Glutamatergic neuron (in vitro differentiated cells): ENCODE measurements at regions not wholly inside any gene's neighbourhood (a gene's known extent, or its start where the extent isn't known, plus 50 kb on each side); places are given as distances from the start of the nearest gene placed in this dataset.

Experiments
- DNase-seq: peaks from one replicate; pipeline ENCODE4 v3.0.0; 2022
- H3K27ac Mint-ChIP-seq: one replicate; pipeline ENCODE4 v1.8.0; 2020; ENCODE audit warnings: mild to moderate bottlenecking, mixed read lengths, inconsistent platforms; ENCODE audit not compliant: unreplicated experiment
- H3K27me3 Mint-ChIP-seq: one replicate; pipeline ENCODE4 v1.8.0; 2020; ENCODE audit warnings: mild to moderate bottlenecking, moderate library complexity, mixed read lengths, inconsistent platforms; ENCODE audit not compliant: unreplicated experiment
- H3K36me3 Mint-ChIP-seq: one replicate; pipeline ENCODE4 v1.8.0; 2020; ENCODE audit warnings: mild to moderate bottlenecking, mixed read lengths, inconsistent platforms; ENCODE audit not compliant: unreplicated experiment
- H3K4me1 Mint-ChIP-seq: one replicate; pipeline ENCODE4 v1.8.0; 2020; ENCODE audit warnings: mild to moderate bottlenecking, low read depth, mixed read lengths, inconsistent platforms; ENCODE audit not compliant: unreplicated experiment
- H3K4me3 Mint-ChIP-seq: one replicate; pipeline ENCODE4 v1.8.0; 2020; ENCODE audit warnings: mild to moderate bottlenecking, mixed read lengths, inconsistent platforms; ENCODE audit not compliant: unreplicated experiment
- H3K9me3 Mint-ChIP-seq: one replicate; pipeline ENCODE4 v1.8.0; 2020; ENCODE audit warnings: mild to moderate bottlenecking, moderate library complexity, mixed read lengths, inconsistent platforms; ENCODE audit not compliant: unreplicated experiment
- TF ChIP-seq, protein P1 (sequence below): fragments of 200-600 bp; sonication (generic); IDR thresholded peaks from one replicate; pipeline ENCODE4 v1.5.0; 2021; ENCODE audit not compliant: partially characterized antibody, unreplicated experiment

DNA sequence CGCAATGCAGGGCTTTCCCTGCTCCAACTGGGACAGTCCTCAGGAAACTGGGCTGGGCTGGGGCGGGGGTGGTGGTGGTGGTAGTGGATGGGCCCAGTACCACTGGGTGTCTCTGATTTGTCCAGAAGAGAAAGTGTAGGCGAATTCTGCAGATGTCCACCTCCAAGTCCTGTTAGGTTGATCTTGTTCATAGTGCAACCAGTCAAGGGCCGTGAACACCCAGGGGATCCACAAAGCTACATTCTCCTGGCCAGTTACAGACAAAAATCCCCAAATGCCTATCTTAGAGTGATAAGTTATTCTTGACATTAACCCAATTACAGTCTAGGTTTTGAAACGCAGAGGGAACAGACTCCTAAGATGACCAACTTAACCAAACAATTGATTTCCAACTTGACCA, 97.5 kb upstream of the SHB start:
- H3K9me3 Mint-ChIP-seq, result peaks cover 12% of the 10 kb centered on the region

DNA sequence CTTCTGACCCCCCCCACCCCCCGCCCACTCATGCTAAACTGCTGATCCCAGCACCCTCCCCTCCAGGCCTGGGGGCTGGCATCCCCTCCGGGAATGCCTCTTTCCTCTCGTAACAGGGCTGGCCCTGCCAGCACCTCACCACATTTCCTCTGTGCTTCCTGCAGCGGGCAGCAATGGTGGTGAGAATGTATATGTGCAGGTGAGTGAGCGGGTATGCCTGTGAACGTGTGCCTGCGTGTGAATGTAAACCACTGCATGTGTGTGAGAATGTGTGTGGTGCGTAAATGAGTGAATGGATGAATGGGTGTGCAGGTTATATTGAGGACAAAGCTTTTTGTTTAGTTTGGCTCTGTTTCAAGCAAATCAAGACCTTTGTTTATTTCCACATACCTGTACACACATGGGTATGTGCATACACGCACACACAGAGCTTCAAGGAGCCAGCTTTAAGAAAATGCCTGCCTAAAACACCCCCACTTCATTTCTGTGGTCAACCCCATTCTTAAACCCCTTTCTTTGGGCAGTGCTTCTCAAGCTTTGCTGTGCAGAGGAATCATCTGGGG, 95.7 kb upstream of the SHB start:
- H3K4me3 Mint-ChIP-seq, result no peak overlapping the region
- TF ChIP-seq, protein P1, sequence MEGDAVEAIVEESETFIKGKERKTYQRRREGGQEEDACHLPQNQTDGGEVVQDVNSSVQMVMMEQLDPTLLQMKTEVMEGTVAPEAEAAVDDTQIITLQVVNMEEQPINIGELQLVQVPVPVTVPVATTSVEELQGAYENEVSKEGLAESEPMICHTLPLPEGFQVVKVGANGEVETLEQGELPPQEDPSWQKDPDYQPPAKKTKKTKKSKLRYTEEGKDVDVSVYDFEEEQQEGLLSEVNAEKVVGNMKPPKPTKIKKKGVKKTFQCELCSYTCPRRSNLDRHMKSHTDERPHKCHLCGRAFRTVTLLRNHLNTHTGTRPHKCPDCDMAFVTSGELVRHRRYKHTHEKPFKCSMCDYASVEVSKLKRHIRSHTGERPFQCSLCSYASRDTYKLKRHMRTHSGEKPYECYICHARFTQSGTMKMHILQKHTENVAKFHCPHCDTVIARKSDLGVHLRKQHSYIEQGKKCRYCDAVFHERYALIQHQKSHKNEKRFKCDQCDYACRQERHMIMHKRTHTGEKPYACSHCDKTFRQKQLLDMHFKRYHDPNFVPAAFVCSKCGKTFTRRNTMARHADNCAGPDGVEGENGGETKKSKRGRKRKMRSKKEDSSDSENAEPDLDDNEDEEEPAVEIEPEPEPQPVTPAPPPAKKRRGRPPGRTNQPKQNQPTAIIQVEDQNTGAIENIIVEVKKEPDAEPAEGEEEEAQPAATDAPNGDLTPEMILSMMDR, result no peak
- peaks cover 4% of the 10 kb centered on the region for H3K9me3 Mint-ChIP-seq
- no peak for DNase-seq
- peaks cover 4% of the 10 kb centered on the region for H3K36me3 Mint-ChIP-seq
- peaks cover 2% of the 10 kb centered on the region for H3K4me1 Mint-ChIP-seq
- H3K27me3 Mint-ChIP-seq, result peaks cover 7% of the 10 kb centered on the region
- no peak overlapping the region for H3K27ac Mint-ChIP-seq

More for the DNA sequence above, 97.5 kb upstream of the SHB start:
- H3K36me3 Mint-ChIP-seq, result peaks cover 22% of the 10 kb centered on the region
- peaks cover 2% of the 10 kb centered on the region for H3K4me1 Mint-ChIP-seq
- H3K4me3 Mint-ChIP-seq, result no peak overlapping the region
- no peak overlapping the region for H3K27ac Mint-ChIP-seq
- DNase-seq, result no peak
- peaks cover 6% of the 10 kb centered on the region for H3K27me3 Mint-ChIP-seq
- TF ChIP-seq, protein P1, result no peak

DNA sequence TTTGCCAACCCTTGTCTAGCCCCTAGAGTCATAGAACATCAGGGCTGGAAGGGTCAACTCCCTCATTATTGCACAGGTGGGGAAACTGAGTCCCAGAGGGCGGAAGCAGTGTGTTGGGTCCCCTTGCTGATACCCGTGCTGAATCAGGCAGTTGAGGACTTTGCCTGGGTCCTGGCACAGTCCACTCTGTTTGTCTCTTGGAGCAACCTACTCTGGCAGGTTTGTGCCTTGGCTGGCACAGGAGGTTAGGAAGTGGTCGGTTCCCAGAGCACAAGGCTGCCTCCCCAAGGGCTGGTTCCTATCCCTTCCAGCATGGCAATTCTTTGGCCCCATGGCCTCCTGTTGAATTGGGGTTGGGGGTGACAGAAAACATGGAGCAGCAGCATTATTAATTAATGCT, 94.5 kb upstream of the SHB start:
- DNase-seq, result no peak
- H3K36me3 Mint-ChIP-seq, result no peaks in the 10 kb centered on the region
- H3K4me3 Mint-ChIP-seq, result no peak overlapping the region
- no peak overlapping the region for H3K27ac Mint-ChIP-seq
- H3K27me3 Mint-ChIP-seq, result peaks cover 7% of the 10 kb centered on the region
- TF ChIP-seq, protein P1, result no peak
- peaks cover 2% of the 10 kb centered on the region for H3K4me1 Mint-ChIP-seq
- no peaks in the 10 kb centered on the region for H3K9me3 Mint-ChIP-seq

DNA sequence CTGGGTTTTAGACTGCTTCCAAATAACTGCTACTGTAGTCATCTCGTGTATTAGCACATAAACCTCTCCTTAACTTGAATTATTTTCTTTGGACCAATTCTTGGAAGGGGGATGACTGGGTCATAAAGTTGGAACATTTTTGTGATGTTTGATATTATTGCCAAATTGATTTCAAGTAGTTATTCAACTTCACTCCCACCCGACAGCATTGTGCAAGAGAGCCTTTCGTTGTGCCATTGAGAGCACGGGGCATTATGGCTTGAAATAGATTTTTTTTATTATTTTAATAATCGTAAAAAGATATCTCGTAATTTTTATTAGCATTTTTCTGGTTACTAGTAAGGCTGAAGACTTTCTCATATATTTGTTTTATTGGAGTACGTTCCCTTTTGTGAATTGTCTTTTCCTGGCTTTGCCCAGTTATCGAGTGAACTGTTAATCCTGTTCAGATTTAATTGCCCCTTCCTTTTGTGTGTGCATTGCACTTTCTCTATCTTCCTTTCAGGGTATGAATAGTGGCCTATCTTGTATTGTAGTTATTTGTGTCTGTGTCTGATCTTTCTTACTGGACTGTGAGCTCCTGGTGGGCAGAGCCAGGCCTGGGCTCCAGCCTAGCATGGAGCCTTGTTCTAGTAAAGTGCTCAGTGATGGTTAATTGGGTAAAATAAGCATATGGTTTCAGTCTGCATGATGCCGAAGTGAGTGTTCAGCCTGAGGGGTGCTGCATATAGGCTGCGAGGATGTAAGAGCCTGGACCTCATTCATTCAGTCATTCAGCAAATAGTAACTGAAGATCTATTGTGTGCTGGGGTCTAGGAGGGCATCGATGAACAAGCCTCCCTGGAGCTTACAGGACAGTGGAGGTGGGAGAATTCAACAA, 93.5 kb upstream of the SHB start:
- H3K36me3 Mint-ChIP-seq, result no peaks in the 10 kb centered on the region
- H3K4me1 Mint-ChIP-seq, result peaks cover 2% of the 10 kb centered on the region
- H3K9me3 Mint-ChIP-seq, result no peaks in the 10 kb centered on the region
- no peak overlapping the region for H3K4me3 Mint-ChIP-seq
- H3K27ac Mint-ChIP-seq, result no peak overlapping the region
- H3K27me3 Mint-ChIP-seq, result peaks cover 7% of the 10 kb centered on the region
- DNase-seq, result no peak
- TF ChIP-seq, protein P1, result no peak
